Ovary (tissue), 7 donors: ENCODE measurements at regions not wholly inside any gene's neighbourhood (a gene's known extent, or its start where the extent isn't known, plus 50 kb on each side); places are given as distances from the start of the nearest gene placed in this dataset.

Source experiments
- DNase-seq, 5 donors: peaks; one replicate each; pipeline ENCODE4 v3.0.0-alpha.2; 2019 to 2020
- H3K27ac ChIP-seq, 2 donors: fragments of 200-600 bp; one replicate each; pipeline versions ENCODE4 v1.5.1 to v1.8.0; 2019 to 2022
- H3K27me3 ChIP-seq: fragments of 200-600 bp; one replicate; pipeline ENCODE4 v1.8.0; 2022
- H3K36me3 ChIP-seq: fragments of 200-600 bp; sonication (generic); one replicate; pipeline ENCODE4 v1.5.1; 2019
- H3K4me1 ChIP-seq: one replicate; pipeline ENCODE4 v1.8.1; 2013; ENCODE audit warnings: mild to moderate bottlenecking, moderate library complexity; ENCODE audit not compliant: insufficient read depth
- H3K4me3 ChIP-seq: fragments of 200-600 bp; sonication (generic); one replicate; pipeline ENCODE4 v1.5.1; 2017
- H3K9me3 ChIP-seq, 2 donors: fragments of 200-600 bp in 1 of 2; sonication (generic) in 1 of 2; one replicate each; pipeline versions ENCODE4 v1.5.1 to v1.8.1; 2013 to 2019; ENCODE audit warnings: mild to moderate bottlenecking in 1 of 2, moderate library complexity in 1 of 2
- EP300 ChIP-seq: sonication (generic); formaldehyde crosslinking; IDR thresholded peaks from one replicate; pipeline ENCODE4 v1.6.1; 2017; ENCODE audit warnings: antibody characterized with exemption
- POLR2A ChIP-seq: fragments of 450-650 bp; IDR thresholded peaks from one replicate; pipeline ENCODE4 v1.6.1; 2017; ENCODE audit warnings: antibody characterized with exemption, mild to moderate bottlenecking, moderate library complexity
- WGBS, 3 donors: extraction: QIAGEN DNeasy Blood & Tissue Kit in 1 of 3; methylation state at CpG; one replicate each; pipeline versions ENCODE4 v1.1.5 to v1.1.7; 2013 to 2017; 5-methylcytosine and 5-hydroxymethylcytosine counted together
- intact Hi-C, 4 donors: fragments of 100-400 bp; cut with DNase I; formaldehyde crosslinking; loops; one replicate each; pipeline versions ENCODE4 v1.11.0 to v1.15.1; 2022 to 2023
- TF ChIP-seq, protein P1 (sequence below), 3 donors: fragments of 450-650 bp in 2 of 3; fragments of 200-600 bp in 1 of 3; IDR thresholded peaks; one replicate each; pipeline versions ENCODE4 v1.5.1 to v1.8.0; 2016 to 2022; ENCODE audit warnings: antibody characterized with exemption in 3 of 3, mild to moderate bottlenecking in 1 of 3
- donor health status: DM: no; HTN: no; CAD: no; lungs with moderate emphysema.
- donor health status: DM: no; HTN: no; CAD: no.
- donor health status: Bipolar disorder and iron deficiency.
- donor health status: DM: no; HTN: no; CAD: no.
- donor health status: DM: yes; HTN: yes; CAD: no.

DNA sequence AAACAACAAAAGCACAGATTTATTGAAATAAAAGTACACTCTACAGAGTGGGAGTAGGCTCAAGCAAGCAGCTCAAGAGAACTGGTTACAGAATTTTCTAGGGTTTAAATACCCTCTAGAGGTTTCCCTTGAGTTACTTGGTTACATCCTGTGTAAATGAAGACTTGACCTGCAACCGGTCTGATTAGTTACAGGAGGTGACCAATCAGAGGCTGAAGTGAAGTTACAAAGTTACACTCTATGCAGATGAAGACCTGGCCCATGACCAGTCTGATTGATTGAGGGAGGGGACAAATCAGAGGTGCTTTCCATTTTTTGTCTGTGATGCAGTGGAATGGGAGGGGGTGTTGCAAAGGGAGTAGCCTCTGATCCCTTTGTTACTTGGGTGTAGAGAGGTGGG, 723.4 kb downstream of the ZPLD1 start:
- Histone ChIP-seq H3K27ac (no peak overlapping the region), H3K4me1 (no peaks in the 10 kb centered on the region), H3K27me3 (no peaks in the 10 kb centered on the region), H3K9me3 (no peaks in the 10 kb centered on the region), H3K4me3 (no peak overlapping the region), H3K36me3 (no peaks in the 10 kb centered on the region)
- 63 to 86% (median 68%) methylated on average over 1 of the region's 1 CpG for WGBS, 3 donors
- DNase-seq, result no peak
- TF ChIP-seq EP300, result no peak
- no peak for TF ChIP-seq POLR2A
- TF ChIP-seq, protein P1, sequence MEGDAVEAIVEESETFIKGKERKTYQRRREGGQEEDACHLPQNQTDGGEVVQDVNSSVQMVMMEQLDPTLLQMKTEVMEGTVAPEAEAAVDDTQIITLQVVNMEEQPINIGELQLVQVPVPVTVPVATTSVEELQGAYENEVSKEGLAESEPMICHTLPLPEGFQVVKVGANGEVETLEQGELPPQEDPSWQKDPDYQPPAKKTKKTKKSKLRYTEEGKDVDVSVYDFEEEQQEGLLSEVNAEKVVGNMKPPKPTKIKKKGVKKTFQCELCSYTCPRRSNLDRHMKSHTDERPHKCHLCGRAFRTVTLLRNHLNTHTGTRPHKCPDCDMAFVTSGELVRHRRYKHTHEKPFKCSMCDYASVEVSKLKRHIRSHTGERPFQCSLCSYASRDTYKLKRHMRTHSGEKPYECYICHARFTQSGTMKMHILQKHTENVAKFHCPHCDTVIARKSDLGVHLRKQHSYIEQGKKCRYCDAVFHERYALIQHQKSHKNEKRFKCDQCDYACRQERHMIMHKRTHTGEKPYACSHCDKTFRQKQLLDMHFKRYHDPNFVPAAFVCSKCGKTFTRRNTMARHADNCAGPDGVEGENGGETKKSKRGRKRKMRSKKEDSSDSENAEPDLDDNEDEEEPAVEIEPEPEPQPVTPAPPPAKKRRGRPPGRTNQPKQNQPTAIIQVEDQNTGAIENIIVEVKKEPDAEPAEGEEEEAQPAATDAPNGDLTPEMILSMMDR (IDR thresholded peaks at IDR 0.05), result no peak
- intact Hi-C loops, result no loop called here

DNA sequence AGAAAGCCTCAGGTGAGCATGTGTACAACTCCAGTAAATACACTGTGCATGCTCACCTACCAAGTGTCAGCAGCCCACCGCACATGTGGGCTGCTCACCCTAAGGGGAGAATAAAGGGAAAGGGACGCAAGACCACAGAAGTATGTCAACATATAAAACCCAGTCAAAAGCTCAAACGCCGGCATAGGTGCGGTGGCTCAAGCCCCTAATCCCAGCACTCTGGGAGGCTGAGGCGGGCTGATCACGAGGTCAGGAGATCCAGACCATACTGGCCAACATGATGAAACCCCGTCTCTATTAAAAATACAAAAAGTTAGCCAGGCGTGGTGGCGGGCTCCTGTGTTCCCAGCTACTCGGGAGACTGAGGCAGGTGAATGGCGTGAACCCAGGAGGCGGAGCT, 732.1 kb downstream of the ZPLD1 start:
- DNase-seq, result no peak
- no peaks in the 10 kb centered on the region for H3K27me3 ChIP-seq
- no peak overlapping the region for H3K4me3 ChIP-seq
- WGBS, 3 donors, result 94 to 97% (median 96%) methylated on average over 13 of the region's 13 CpGs
- TF ChIP-seq EP300 (no peak), POLR2A (no peak)
- no peaks in the 10 kb centered on the region for H3K36me3 ChIP-seq
- H3K9me3 ChIP-seq, result no peaks in the 10 kb centered on the region
- intact Hi-C loops, result no loop called here
- H3K27ac ChIP-seq, result no peak overlapping the region
- no peaks in the 10 kb centered on the region for H3K4me1 ChIP-seq

DNA sequence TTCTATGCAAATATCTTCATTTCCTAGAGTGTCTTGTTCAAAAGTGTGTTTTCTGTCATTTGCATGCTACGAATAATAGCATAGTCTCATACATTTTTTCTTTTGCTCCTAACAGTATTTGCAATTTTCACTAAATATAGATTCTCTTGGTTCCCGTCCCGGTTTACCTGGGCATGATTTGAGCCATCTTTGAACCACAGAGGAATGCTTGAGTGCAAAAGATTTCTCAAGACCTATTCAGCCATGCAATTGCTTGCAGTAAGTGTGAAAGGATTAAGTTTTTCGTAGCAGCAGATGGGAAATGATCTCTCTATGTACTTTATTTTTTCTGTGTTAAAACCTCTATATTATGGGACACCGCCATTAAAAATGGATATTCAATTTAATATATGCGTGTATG, 733.0 kb downstream of the ZPLD1 start:
- TF ChIP-seq POLR2A (no peak), EP300 (no peak)
- TF ChIP-seq, protein P1 (IDR thresholded peaks at IDR 0.05), result no peak
- Histone ChIP-seq H3K9me3 (no peaks in the 10 kb centered on the region), H3K27me3 (no peaks in the 10 kb centered on the region), H3K27ac (no peak overlapping the region), H3K4me1 (no peaks in the 10 kb centered on the region), H3K36me3 (no peaks in the 10 kb centered on the region), H3K4me3 (no peak overlapping the region)
- DNase-seq, result no peak
- intact Hi-C loops, result no loop called here
- WGBS, 3 donors, result 82 to 96% (median 90%) methylated on average over 6 of the region's 6 CpGs

- 84% methylated on average over 2 of the region's 2 CpGs for WGBS, 3 donors
- TF ChIP-seq, protein P1 (IDR thresholded peaks at IDR 0.05), result no peak
- TF ChIP-seq POLR2A, result no peak
- TF ChIP-seq EP300, result no peak
- Histone ChIP-seq H3K9me3 (no peaks in the 10 kb centered on the region), H3K4me3 (no peak overlapping the region), H3K27me3 (no peaks in the 10 kb centered on the region), H3K4me1 (no peaks in the 10 kb centered on the region), H3K36me3 (no peaks in the 10 kb centered on the region), H3K27ac (no peak overlapping the region)
- DNase-seq, result no peak
- intact Hi-C loops, result no loop called here
Observed at GRCh38 chr3:103169289-103169688, 734.5 kb downstream of the ZPLD1 start.

DNA sequence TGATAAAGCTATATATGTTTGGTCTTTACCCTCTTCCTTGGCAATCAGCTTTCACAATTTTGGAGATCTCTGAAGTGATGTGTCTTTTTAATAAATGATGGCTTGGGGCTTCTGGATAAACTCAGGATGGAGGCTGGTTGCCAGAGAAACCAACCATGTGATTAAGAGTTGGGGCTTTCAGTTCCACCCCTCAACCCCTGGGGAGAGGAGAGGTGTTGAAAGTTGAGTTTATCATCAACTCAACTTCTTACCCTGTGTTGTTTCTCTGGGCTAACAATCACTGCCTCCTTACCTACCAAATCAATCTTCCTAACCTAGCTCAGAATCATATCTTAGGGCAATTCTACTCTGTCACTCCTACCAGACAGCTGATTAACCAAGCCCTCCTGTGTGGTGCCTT, 735.8 kb downstream of the ZPLD1 start:
- Histone ChIP-seq H3K36me3 (no peaks in the 10 kb centered on the region), H3K27me3 (no peaks in the 10 kb centered on the region), H3K9me3 (no peaks in the 10 kb centered on the region), H3K4me1 (no peaks in the 10 kb centered on the region), H3K4me3 (no peak overlapping the region), H3K27ac (no peak overlapping the region)
- TF ChIP-seq, protein P1 (IDR thresholded peaks at IDR 0.05), result no peak
- TF ChIP-seq POLR2A (no peak), EP300 (no peak)
- intact Hi-C loops, result no loop called here
- DNase-seq, result no peak
